ENCODE measurements at regions not wholly inside any gene's neighbourhood (a gene's known extent, or its start where the extent isn't known, plus 50 kb on each side); places are given as distances from the start of the nearest gene placed in this dataset.
"Not testable (repeated sequence)": the region's sequence is repeated elsewhere in the genome, so short reads cannot be mapped to it uniquely, and the experiment has no call there.

- not testable (repeated sequence) for TF ChIP-seq JUND (CRISPR knock-in tag; IDR thresholded peaks at IDR 0.05); ZNF326 (CRISPR knock-in tag; IDR thresholded peaks at IDR 0.05; ENCODE audit: borderline replicate concordance); ZNF263 (CRISPR knock-in tag; IDR thresholded peaks at IDR 0.05); POLR2AphosphoS2 (IDR thresholded peaks at IDR 0.05; ENCODE audit: low read depth, low read length); ZNF207 (IDR thresholded peaks at IDR 0.05; ENCODE audit: borderline replicate concordance); NFIC (IDR thresholded peaks at IDR 0.05; ENCODE audit: low read length); RFX5 (IDR thresholded peaks at IDR 0.05; ENCODE audit: low read depth, low read length)
Measured at GRCh38 chr10:42243002-42243401, 395.4 kb downstream of the ZNF33B start.
